ENCODE measurements at regions not wholly inside any gene's neighbourhood (a gene's known extent, or its start where the extent isn't known, plus 50 kb on each side); places are given as distances from the start of the nearest gene placed in this dataset.

GRCh38 chr1:243996223-243996622 is 54.9 kb upstream of the ZBTB18 start:
- Histone ChIP-seq H3K4me3 (no peak overlapping the region), H3K27me3 (no peaks in the 10 kb centered on the region), H3K27ac (no peak overlapping the region), H3K36me3 (no peaks in the 10 kb centered on the region), H3K9me3 (no peaks in the 10 kb centered on the region), H3K4me1 (no peaks in the 10 kb centered on the region)
- TF ChIP-seq CTCF (IDR thresholded peaks at IDR 0.05) = no peak
- DNase-seq (ENCODE audit: low spot score in 2 of 2) = no peak
- intact Hi-C loops (cut with DNase I) = no loop called here

- intact Hi-C loops (cut with DNase I) = no loop called here
- Histone ChIP-seq H3K27me3 (no peaks in the 10 kb centered on the region), H3K36me3 (no peaks in the 10 kb centered on the region), H3K4me1 (no peaks in the 10 kb centered on the region), H3K4me3 (no peak overlapping the region), H3K27ac (no peak overlapping the region), H3K9me3 (no peaks in the 10 kb centered on the region)
- no peak for TF ChIP-seq CTCF (IDR thresholded peaks at IDR 0.05)
- no peak for DNase-seq (ENCODE audit: low spot score in 2 of 2)
Observed at GRCh38 chr1:243991650-243992049, 59.4 kb upstream of the ZBTB18 start.

- TF ChIP-seq CTCF (IDR thresholded peaks at IDR 0.05) = no peak
- intact Hi-C loops (cut with DNase I) = no loop called here
- H3K36me3 ChIP-seq = no peaks in the 10 kb centered on the region
- DNase-seq (ENCODE audit: low spot score in 2 of 2) = no peak
- H3K4me3 ChIP-seq = no peak overlapping the region
- no peaks in the 10 kb centered on the region for H3K9me3 ChIP-seq
- H3K27me3 ChIP-seq = no peaks in the 10 kb centered on the region
- no peak overlapping the region for H3K27ac ChIP-seq
- no peaks in the 10 kb centered on the region for H3K4me1 ChIP-seq
Observed at GRCh38 chr1:243984788-243985187, 66.3 kb upstream of the ZBTB18 start.

GRCh38 chr1:243982447-243983018 is 68.5 kb upstream of the ZBTB18 start:
- no peak overlapping the region for H3K4me3 ChIP-seq
- DNase-seq (ENCODE audit: low spot score in 2 of 2) = no peak
- TF ChIP-seq CTCF (IDR thresholded peaks at IDR 0.05) = no peak
- no peaks in the 10 kb centered on the region for H3K9me3 ChIP-seq
- no peaks in the 10 kb centered on the region for H3K4me1 ChIP-seq
- intact Hi-C loops (cut with DNase I) = no loop called here
- H3K27me3 ChIP-seq = no peaks in the 10 kb centered on the region
- no peaks in the 10 kb centered on the region for H3K36me3 ChIP-seq
- no peak overlapping the region for H3K27ac ChIP-seq

- H3K27ac ChIP-seq = no peak overlapping the region
- H3K9me3 ChIP-seq = no peaks in the 10 kb centered on the region
- no peak for DNase-seq (ENCODE audit: low spot score in 2 of 2)
- H3K36me3 ChIP-seq = no peaks in the 10 kb centered on the region
- no peak for TF ChIP-seq CTCF (IDR thresholded peaks at IDR 0.05)
- H3K4me1 ChIP-seq = no peaks in the 10 kb centered on the region
- H3K27me3 ChIP-seq = no peaks in the 10 kb centered on the region
- intact Hi-C loops (cut with DNase I) = no loop called here
- H3K4me3 ChIP-seq = no peak overlapping the region
Observed at GRCh38 chr1:243980471-243980870, 70.6 kb upstream of the ZBTB18 start.

- intact Hi-C loops (cut with DNase I) = no loop called here
- Histone ChIP-seq H3K27me3 (no peaks in the 10 kb centered on the region), H3K36me3 (no peaks in the 10 kb centered on the region), H3K27ac (no peak overlapping the region), H3K4me3 (no peak overlapping the region), H3K9me3 (no peaks in the 10 kb centered on the region), H3K4me1 (no peaks in the 10 kb centered on the region)
- no peak for DNase-seq (ENCODE audit: low spot score in 2 of 2)
- no peak for TF ChIP-seq CTCF (IDR thresholded peaks at IDR 0.05)
Observed at GRCh38 chr1:243980071-243980470, 71.0 kb upstream of the ZBTB18 start.
